H1 (cell line): ENCODE measurements at regions not wholly inside any gene's neighbourhood (a gene's known extent, or its start where the extent isn't known, plus 50 kb on each side); places are given as distances from the start of the nearest gene placed in this dataset.

Source experiments
- ATF2 ChIP-seq: IDR thresholded peaks from 2 replicates; pipeline ENCODE4 v1.6.1; 2012; ENCODE audit warnings: low read length, inconsistent platforms
- CHD1 ChIP-seq: IDR thresholded peaks from 2 replicates; pipeline ENCODE4 v1.6.1; 2012; ENCODE audit warnings: low read depth, low read length, improper control_type of control experiment
- CHD2 ChIP-seq: IDR thresholded peaks from 2 replicates; pipeline ENCODE4 v1.6.1; 2012; ENCODE audit warnings: low read length, improper control_type of control experiment
- CHD7 ChIP-seq: fragments of 300-600 bp; sonication (generic); IDR thresholded peaks from 2 replicates; pipeline ENCODE4 v1.7.1; 2012; ENCODE audit warnings: low read length, moderate library complexity, mild to moderate bottlenecking, inconsistent platforms; ENCODE audit not compliant: insufficient replicate concordance
- JUND ChIP-seq: IDR thresholded peaks from 2 replicates; pipeline ENCODE4 v1.6.1; 2011; ENCODE audit warnings: mild to moderate bottlenecking, improper control_type of control experiment, low read length
- RXRA ChIP-seq: IDR thresholded peaks from 2 replicates; pipeline ENCODE4 v1.6.1; 2011; ENCODE audit warnings: low read depth, mild to moderate bottlenecking, low read length, moderate library complexity; ENCODE audit not compliant: insufficient read depth
- TAF7 ChIP-seq: optimal IDR thresholded peaks from 2 replicates; pipeline ENCODE3; 2011; ENCODE audit warnings: low read depth, mild to moderate bottlenecking, inconsistent platforms, low read length, moderate library complexity, borderline replicate concordance
- TBP ChIP-seq: IDR thresholded peaks from 2 replicates; pipeline ENCODE4 v1.6.1; 2011; ENCODE audit warnings: low read depth, low read length, improper control_type of control experiment
- TEAD4 ChIP-seq: IDR thresholded peaks from 2 replicates; pipeline ENCODE4 v1.6.1; 2012; ENCODE audit warnings: low read depth, low read length, inconsistent platforms, mixed read lengths

- TF ChIP-seq CHD7, result no peak
- no peak for TF ChIP-seq CHD2
- no peak for TF ChIP-seq JUND
- no peak for TF ChIP-seq TEAD4
- no peak for TF ChIP-seq TBP
- TF ChIP-seq TAF7, result no peak
- no peak for TF ChIP-seq CHD1
- TF ChIP-seq RXRA, result no peak
- no peak for TF ChIP-seq ATF2
Measured at GRCh38 chr15:97350813-97351212, 609.7 kb upstream of the ARRDC4 start (continued).
